B cell (primary cell): ENCODE measurements at regions not wholly inside any gene's neighbourhood (a gene's known extent, or its start where the extent isn't known, plus 50 kb on each side); places are given as distances from the start of the nearest gene placed in this dataset.

Experiments used
- ATAC-seq: fragments of 200-7000 bp; cut with Tn5 transposase; one replicate; pipeline ENCODE4 v1.10.0; 2021; ENCODE audit warnings: low read depth, mild to moderate bottlenecking, moderate number of reproducible peaks, moderate library complexity
- CTCF ChIA-PET: fragments of 350-600 bp; sonication (Branson Sonifier 250); formaldehyde crosslinking; loops from one replicate; lab custom pipeline; 2021; ENCODE audit warnings: antibody characterized with exemption, inconsistent platforms; lab: Charles Lee
- POLR2A ChIA-PET: fragments of 350-600 bp; sonication (Branson Sonifier 250); formaldehyde crosslinking; loops from one replicate; lab custom pipeline; 2021; ENCODE audit warnings: antibody characterized with exemption; lab: Charles Lee
- DNase-seq: peaks from one replicate; pipeline ENCODE4 v3.0.0; 2013
- H2AFZ ChIP-seq: 2 replicates; pipeline ENCODE4 v1.6.1; 2012; ENCODE audit warnings: mild to moderate bottlenecking, low read depth, low read length; ENCODE audit not compliant: insufficient read depth, poor library complexity, severe bottlenecking
- H3K27ac ChIP-seq, 2 donors: 1 replicate in 1 of 2; 2 replicates in 1 of 2; pipeline ENCODE4 v1.5.1; 2012 to 2013; ENCODE audit warnings: low read length in 2 of 2, mild to moderate bottlenecking in 2 of 2, moderate library complexity in 1 of 2
- H3K27me3 ChIP-seq, 4 experiments: fragments of 200-600 bp in 1 of 4; sonication (generic) in 1 of 4; replicated peaks in 1 of 4; 1 replicate in 2 of 4; 2 replicates in 2 of 4; pipeline versions ENCODE4 v1.6.1 to v1.7.0; 2013 to 2016; ENCODE audit warnings: low read length in 3 of 4, mild to moderate bottlenecking in 2 of 4, mixed read lengths in 1 of 4, moderate library complexity in 1 of 4; ENCODE audit not compliant: insufficient read depth in 4 of 4, control insufficient read depth in 3 of 4; ENCODE audit errors: control extremely low read depth in 1 of 4
- H3K36me3 ChIP-seq, 2 experiments: replicated peaks in 1 of 2; 1 replicate in 1 of 2; 2 replicates in 1 of 2; pipeline versions ENCODE4 v1.6.1 to v1.7.1; 2013; ENCODE audit warnings: low read length in 1 of 2; ENCODE audit not compliant: insufficient read depth in 2 of 2, control insufficient read depth in 1 of 2; ENCODE audit errors: control extremely low read depth in 1 of 2, extremely low read depth in 1 of 2
- H3K4me1 ChIP-seq, 2 donors: fragments of 200-600 bp in 1 of 2; sonication (generic) in 1 of 2; 1 replicate in 1 of 2; 2 replicates in 1 of 2; pipeline versions ENCODE4 v1.5.1 to v1.6.1; 2013 to 2017; ENCODE audit warnings: low read length in 2 of 2; ENCODE audit not compliant: control insufficient read depth in 2 of 2, insufficient read depth in 2 of 2
- H3K4me2 ChIP-seq: replicated peaks from 2 replicates; pipeline ENCODE3; 2012; ENCODE audit warnings: mild to moderate bottlenecking, low read depth, low read length; ENCODE audit not compliant: poor library complexity, severe bottlenecking
- H3K4me3 ChIP-seq, 5 experiments: fragments of 200-600 bp in 1 of 5; sonication (generic) in 1 of 5; 1 replicate in 3 of 5; 2 replicates in 2 of 5; pipeline versions ENCODE4 v1.5.1 to v1.7.0; 2011 to 2016; ENCODE audit warnings: low read length in 4 of 5, mild to moderate bottlenecking in 4 of 5, low read depth in 2 of 5, control low read depth in 1 of 5, moderate library complexity in 1 of 5; ENCODE audit not compliant: insufficient read depth in 1 of 5; ENCODE audit errors: control extremely low read depth in 1 of 5, extremely low read depth in 1 of 5
- H3K79me2 ChIP-seq: fragments of 200-600 bp; sonication (generic); one replicate; pipeline ENCODE4 v1.6.0; 2016; ENCODE audit warnings: low read length; ENCODE audit not compliant: control insufficient read depth, insufficient read depth
- H3K9ac ChIP-seq: fragments of 200-600 bp; sonication (generic); 2 replicates; pipeline ENCODE4 v1.6.1; 2017; ENCODE audit warnings: mild to moderate bottlenecking, low read length, moderate library complexity
- H3K9me3 ChIP-seq, 3 donors: one replicate each; pipeline versions ENCODE4 v1.6.1 to v1.7.1; 2013; ENCODE audit warnings: low read length in 2 of 3; ENCODE audit not compliant: control insufficient read depth in 2 of 3, insufficient read depth in 1 of 3; ENCODE audit errors: control extremely low read depth in 1 of 3
- H4K20me1 ChIP-seq: 2 replicates; pipeline ENCODE4 v1.6.0; 2012; ENCODE audit warnings: mild to moderate bottlenecking, low read length; ENCODE audit not compliant: insufficient read depth, control insufficient read depth, poor library complexity, severe bottlenecking
- H3K27ac Mint-ChIP-seq: one replicate; pipeline ENCODE4 v1.8.0; 2021; ENCODE audit warnings: mixed read lengths
- H3K27me3 Mint-ChIP-seq: one replicate; pipeline ENCODE4 v1.8.0; 2021; ENCODE audit warnings: mixed read lengths
- H3K4me1 Mint-ChIP-seq: one replicate; pipeline ENCODE4 v1.8.0; 2021; ENCODE audit warnings: mixed read lengths
- H3K4me3 Mint-ChIP-seq: one replicate; pipeline ENCODE4 v1.8.0; 2021; ENCODE audit warnings: mixed read lengths
- H3K9me3 Mint-ChIP-seq: one replicate; pipeline ENCODE4 v1.8.0; 2022; ENCODE audit warnings: mixed read lengths; ENCODE audit not compliant: insufficient read depth
- EZH2 ChIP-seq: IDR thresholded peaks from 2 replicates; pipeline ENCODE4 v1.6.1; 2012; ENCODE audit warnings: borderline replicate concordance, low read depth, mild to moderate bottlenecking, moderate library complexity, low read length; ENCODE audit not compliant: insufficient read depth, poor library complexity, severe bottlenecking
- WGBS: methylation state at CpG from one replicate; pipeline ENCODE4 v1.1.5; 2013; ENCODE audit warnings: missing lambda C conversion rate; ENCODE audit not compliant: insufficient coverage; 5-methylcytosine and 5-hydroxymethylcytosine counted together
- intact Hi-C: fragments of 100-400 bp; cut with micrococcal nuclease; formaldehyde crosslinking; loops from one replicate; pipeline ENCODE4 v1.10.0; 2022
- TF ChIP-seq, protein P1 (sequence below): fragments of 200-600 bp; IDR thresholded peaks from one replicate; pipeline ENCODE4 v1.8.0; 2022; ENCODE audit warnings: antibody characterized with exemption, mild to moderate bottlenecking

DNA sequence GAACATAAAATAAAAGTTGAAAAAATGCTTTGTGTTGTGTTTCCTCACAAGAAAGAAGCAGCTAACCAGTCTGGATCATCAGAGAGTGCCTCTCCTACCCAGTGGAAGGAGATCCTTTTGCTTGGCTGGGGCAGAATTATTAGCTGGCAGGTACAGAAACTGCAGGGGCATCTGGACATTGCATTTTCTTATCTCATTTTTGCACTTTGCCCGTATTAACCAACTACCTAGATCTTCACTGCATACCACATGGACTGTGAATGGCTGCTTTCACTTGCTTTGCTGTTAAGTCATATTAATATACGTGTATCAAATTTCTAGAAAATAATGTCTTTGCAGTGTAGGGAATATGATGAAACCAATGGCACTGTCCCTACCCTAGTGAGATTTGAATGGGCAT, 52.9 kb upstream of the PDGFRA start:
- H3K4me1 ChIP-seq, result no peaks in the 10 kb centered on the region
- Mint-ChIP-seq H3K27ac (no peak overlapping the region), H3K9me3 (no peaks in the 10 kb centered on the region), H3K4me1 (peaks cover 5% of the 10 kb centered on the region), H3K4me3 (no peak overlapping the region), H3K27me3 (peaks cover 7% of the 10 kb centered on the region)
- H3K9me3 ChIP-seq, result no peaks in the 10 kb centered on the region
- DNase-seq (no peak), ATAC-seq (no peak)
- ChIA-PET CTCF (no interaction called here), POLR2A (no interaction called here)
- no peak overlapping the region for H3K9ac ChIP-seq
- H3K27me3 ChIP-seq, result no peaks in the 10 kb centered on the region
- intact Hi-C loops, result no loop called here
- no peaks in the 10 kb centered on the region for H3K36me3 ChIP-seq
- no peak overlapping the region for H3K27ac ChIP-seq
- no peak overlapping the region for H3K4me2 ChIP-seq
- H4K20me1 ChIP-seq, result no peaks in the 10 kb centered on the region
- H2AFZ ChIP-seq, result no peak overlapping the region
- no peak for TF ChIP-seq EZH2
- TF ChIP-seq, protein P1, sequence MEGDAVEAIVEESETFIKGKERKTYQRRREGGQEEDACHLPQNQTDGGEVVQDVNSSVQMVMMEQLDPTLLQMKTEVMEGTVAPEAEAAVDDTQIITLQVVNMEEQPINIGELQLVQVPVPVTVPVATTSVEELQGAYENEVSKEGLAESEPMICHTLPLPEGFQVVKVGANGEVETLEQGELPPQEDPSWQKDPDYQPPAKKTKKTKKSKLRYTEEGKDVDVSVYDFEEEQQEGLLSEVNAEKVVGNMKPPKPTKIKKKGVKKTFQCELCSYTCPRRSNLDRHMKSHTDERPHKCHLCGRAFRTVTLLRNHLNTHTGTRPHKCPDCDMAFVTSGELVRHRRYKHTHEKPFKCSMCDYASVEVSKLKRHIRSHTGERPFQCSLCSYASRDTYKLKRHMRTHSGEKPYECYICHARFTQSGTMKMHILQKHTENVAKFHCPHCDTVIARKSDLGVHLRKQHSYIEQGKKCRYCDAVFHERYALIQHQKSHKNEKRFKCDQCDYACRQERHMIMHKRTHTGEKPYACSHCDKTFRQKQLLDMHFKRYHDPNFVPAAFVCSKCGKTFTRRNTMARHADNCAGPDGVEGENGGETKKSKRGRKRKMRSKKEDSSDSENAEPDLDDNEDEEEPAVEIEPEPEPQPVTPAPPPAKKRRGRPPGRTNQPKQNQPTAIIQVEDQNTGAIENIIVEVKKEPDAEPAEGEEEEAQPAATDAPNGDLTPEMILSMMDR, result no peak
- H3K79me2 ChIP-seq, result no peaks in the 10 kb centered on the region
- no CpG with 5 or more reads among the region's 2 CpGs for WGBS
- no peak overlapping the region for H3K4me3 ChIP-seq
